Epithelial cell of esophagus (primary cell): ENCODE measurements at regions not wholly inside any gene's neighbourhood (a gene's known extent, or its start where the extent isn't known, plus 50 kb on each side); places are given as distances from the start of the nearest gene placed in this dataset.

Experiments
- DNase-seq: peaks from one replicate; pipeline ENCODE4 v3.0.0; 2010; ENCODE audit warnings: low read depth
- H3K4me3 ChIP-seq: 2 replicates; pipeline ENCODE4 v1.5.1; 2011; ENCODE audit warnings: mild to moderate bottlenecking, low read length, control low read depth
- TF ChIP-seq, protein P1 (sequence below): IDR thresholded peaks from 2 replicates; pipeline ENCODE4 v1.5.1; 2011; ENCODE audit warnings: low read depth, mild to moderate bottlenecking, low read length, control low read depth, inconsistent platforms; ENCODE audit not compliant: insufficient read depth; ENCODE audit errors: missing control alignments

DNA sequence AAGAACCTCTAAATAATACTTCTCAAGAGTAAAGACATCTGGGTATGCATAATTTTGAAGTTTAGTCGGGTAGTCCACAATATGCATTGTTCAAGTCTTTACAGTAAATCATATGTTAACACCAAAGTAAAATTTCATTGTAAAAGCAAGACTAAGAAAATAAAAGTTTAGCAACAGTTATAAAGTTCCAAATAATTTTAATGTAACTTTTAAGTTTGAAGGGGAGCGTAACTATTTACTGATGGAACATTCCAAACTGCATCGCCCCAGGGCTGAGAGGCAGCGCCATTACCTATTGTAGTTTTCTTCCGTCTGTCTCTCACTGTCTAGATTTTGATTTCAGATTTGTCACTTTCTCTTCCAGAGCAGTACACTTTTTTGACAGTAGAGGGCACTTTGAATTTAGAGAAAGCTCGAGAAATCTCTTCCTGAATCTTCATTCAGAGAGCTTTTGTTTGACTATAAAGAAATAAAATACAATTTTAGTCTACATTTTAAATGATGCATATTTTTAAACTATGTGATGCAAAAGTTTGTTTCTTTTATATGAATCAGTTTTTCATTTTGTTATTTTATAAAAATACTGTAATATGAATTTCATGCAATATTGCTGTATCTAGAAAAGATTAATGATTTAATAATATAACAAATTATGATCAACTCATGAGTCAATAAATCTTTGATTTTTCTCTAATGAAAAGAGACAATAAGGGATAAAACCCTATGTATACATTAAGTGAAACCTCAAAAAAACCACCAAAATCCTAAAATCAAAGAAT, 389.8 kb downstream of the FIGN start:
- peak; percentile 64 for DNase-seq
- no peak overlapping the region for H3K4me3 ChIP-seq
- TF ChIP-seq, protein P1, sequence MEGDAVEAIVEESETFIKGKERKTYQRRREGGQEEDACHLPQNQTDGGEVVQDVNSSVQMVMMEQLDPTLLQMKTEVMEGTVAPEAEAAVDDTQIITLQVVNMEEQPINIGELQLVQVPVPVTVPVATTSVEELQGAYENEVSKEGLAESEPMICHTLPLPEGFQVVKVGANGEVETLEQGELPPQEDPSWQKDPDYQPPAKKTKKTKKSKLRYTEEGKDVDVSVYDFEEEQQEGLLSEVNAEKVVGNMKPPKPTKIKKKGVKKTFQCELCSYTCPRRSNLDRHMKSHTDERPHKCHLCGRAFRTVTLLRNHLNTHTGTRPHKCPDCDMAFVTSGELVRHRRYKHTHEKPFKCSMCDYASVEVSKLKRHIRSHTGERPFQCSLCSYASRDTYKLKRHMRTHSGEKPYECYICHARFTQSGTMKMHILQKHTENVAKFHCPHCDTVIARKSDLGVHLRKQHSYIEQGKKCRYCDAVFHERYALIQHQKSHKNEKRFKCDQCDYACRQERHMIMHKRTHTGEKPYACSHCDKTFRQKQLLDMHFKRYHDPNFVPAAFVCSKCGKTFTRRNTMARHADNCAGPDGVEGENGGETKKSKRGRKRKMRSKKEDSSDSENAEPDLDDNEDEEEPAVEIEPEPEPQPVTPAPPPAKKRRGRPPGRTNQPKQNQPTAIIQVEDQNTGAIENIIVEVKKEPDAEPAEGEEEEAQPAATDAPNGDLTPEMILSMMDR: peak; percentile 75

DNA sequence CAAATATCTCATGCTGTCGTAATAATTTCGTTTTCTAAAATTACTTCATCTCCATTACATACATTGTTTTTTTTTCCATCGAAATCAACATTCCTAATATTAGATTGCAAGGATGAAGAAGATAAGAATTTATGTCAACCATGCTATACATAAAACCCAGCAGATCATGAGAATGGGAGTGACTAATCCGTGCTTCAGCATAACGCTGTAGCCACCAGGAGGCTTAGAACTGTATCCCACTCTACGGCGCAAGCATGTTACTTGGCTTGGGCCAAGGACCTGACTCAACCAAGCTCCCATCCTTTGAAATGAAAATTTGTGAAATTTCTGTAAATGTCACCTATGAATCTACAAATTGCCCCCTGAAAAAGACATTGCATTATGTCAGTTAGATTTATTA, 392.5 kb downstream of the FIGN start:
- DNase-seq: no peak
- TF ChIP-seq, protein P1: no peak
- H3K4me3 ChIP-seq: no peak overlapping the region

DNA sequence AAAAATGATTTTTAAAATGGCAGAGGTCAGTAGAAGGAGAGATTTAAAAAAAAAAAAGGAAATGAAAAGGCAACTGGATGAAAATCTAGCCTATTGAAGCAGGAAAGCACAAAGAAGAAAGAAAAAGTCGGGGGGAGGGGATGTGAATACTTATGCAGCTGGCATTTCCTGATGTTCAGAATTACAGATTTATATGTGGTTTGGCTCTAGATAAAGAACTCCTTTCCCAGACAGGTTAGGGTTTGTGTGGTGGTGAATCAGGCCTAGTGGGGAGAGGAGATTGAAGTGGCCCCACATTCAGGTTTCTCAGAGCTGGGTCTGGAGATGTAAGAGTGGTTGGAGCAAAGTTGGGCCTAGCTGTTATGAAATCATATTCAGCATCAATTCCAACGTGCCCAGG, 394.4 kb downstream of the FIGN start:
- TF ChIP-seq, protein P1: no peak
- DNase-seq: peak; percentile 71
- no peak overlapping the region for H3K4me3 ChIP-seq

DNA sequence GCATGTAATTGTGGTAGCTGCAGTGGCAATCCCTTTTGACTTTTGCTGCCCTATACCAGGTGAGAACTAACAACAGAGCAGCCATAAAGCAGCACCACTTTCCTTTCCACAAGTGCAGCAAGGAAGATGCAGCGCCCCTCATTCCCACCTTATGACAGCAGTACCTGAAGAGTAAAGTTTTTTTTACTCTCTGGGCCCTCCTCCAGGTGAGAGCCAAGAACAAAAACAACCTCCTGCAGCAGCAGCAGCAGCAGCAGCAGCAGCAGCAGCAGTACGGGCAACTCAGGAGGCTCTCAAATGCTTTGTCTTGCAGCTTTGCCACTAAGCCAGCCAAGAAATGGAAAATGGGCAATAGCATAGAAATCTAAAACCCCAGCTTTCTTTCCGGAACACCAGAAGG, 397.5 kb downstream of the FIGN start:
- no peak for DNase-seq
- no peak overlapping the region for H3K4me3 ChIP-seq
- TF ChIP-seq, protein P1: no peak

DNA sequence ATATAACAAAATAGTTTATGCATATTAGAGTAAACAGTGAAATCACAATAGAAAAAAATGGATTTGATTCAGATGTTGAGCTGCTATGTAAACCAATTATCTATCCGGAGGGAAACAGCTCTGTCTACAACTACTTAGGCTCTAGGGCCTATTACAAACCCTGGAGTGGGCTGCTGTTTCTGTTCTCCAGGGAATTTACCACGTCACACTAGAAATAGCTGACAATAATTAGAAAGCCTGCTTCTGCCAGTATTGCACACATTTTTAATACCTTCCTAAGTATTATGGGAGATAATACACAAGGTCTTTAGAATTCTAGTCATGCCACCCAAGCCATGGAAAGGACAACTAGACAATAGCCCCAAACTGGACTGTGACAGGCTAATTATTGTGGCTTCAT, 411.1 kb downstream of the FIGN start:
- no peak for DNase-seq
- H3K4me3 ChIP-seq: no peak overlapping the region
- TF ChIP-seq, protein P1: no peak

DNA sequence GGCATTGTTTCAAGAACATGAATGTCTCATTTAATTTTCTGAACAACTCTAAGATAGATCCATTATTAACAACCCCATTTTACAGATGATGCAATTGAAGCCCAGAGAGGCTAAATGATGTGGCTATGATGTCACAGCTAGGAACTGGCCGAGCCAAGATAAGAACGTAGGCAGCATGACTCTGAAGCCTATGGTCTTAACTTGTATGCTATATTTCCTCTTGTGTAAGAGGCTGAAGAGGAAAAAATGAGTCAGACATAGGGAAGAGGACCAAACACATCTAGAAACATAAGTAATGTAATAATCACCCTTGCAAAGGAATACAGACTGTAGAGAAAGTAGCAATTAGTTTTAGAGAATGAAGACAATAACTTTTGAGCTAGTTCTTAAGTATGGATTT, 416.8 kb downstream of the FIGN start:
- peak; percentile 86 for DNase-seq
- TF ChIP-seq, protein P1: no peak
- no peak overlapping the region for H3K4me3 ChIP-seq

DNA sequence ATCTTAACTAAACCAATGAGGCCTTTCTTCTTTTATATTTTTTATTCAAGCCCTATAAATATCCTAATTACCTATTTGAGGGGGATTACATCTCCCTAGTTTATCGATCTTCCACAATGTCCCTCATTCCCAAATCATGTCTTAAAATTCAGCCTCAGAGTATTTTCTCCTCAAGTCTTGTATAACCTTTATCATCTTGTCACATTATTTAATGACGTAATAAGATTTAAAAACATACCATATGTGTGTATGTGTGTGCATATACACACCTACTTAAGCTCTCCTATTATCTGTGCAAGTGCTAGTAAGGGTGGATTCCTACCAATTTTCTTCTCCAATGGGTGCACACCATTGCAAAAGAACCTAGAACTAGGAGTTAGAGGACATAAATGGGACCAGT, 421.1 kb downstream of the FIGN start:
- TF ChIP-seq, protein P1: no peak

More for the DNA sequence above, 421.1 kb downstream of the FIGN start:
- no peak overlapping the region for H3K4me3 ChIP-seq
- no peak for DNase-seq
